RWPE2 (cell line): ENCODE measurements at regions not wholly inside any gene's neighbourhood (a gene's known extent, or its start where the extent isn't known, plus 50 kb on each side); places are given as distances from the start of the nearest gene placed in this dataset.
A peak's percentile ranks its signal among the peaks of the same experiment; 100 is the strongest.

Experiments
- ATAC-seq: fragments of 200-7000 bp; cut with Tn5 transposase; 3 replicates; pipeline ENCODE4 v1.9.1; 2021; ENCODE audit warnings: low read depth
- DNase-seq: peaks from one replicate; pipeline ENCODE4 v3.0.0-alpha.2; 2020; ENCODE audit warnings: low spot score
- H3K27ac ChIP-seq: fragments of 450-650 bp; 2 replicates; pipeline ENCODE4 v1.5.1; 2017; ENCODE audit warnings: mild to moderate bottlenecking; ENCODE audit not compliant: poor library complexity, severe bottlenecking
- H3K27me3 ChIP-seq: fragments of 250-450 bp; sonication (Bioruptor Pico); 2 replicates; pipeline ENCODE4 v1.5.1; 2021; ENCODE audit warnings: mild to moderate bottlenecking, moderate library complexity; ENCODE audit not compliant: insufficient read depth, poor library complexity, severe bottlenecking
- H3K36me3 ChIP-seq: fragments of 250-450 bp; sonication (Bioruptor Pico); 2 replicates; pipeline ENCODE4 v1.5.1; 2020; ENCODE audit warnings: low read depth, mild to moderate bottlenecking, moderate library complexity
- H3K4me1 ChIP-seq: fragments of 250-450 bp; sonication (Bioruptor Pico); 2 replicates; pipeline ENCODE4 v1.5.1; 2021; ENCODE audit warnings: mild to moderate bottlenecking, moderate library complexity; ENCODE audit not compliant: insufficient read depth, poor library complexity, severe bottlenecking
- H3K4me3 ChIP-seq: fragments of 250-450 bp; sonication (Bioruptor Pico); 2 replicates; pipeline ENCODE4 v1.5.1; 2021; ENCODE audit warnings: mild to moderate bottlenecking, moderate library complexity; ENCODE audit not compliant: severe bottlenecking
- H3K9me3 ChIP-seq: fragments of 250-450 bp; sonication (Bioruptor Pico); 2 replicates; pipeline ENCODE4 v1.5.1; 2021; ENCODE audit warnings: mild to moderate bottlenecking, moderate library complexity; ENCODE audit not compliant: severe bottlenecking
- TF ChIP-seq, protein P1 (sequence below): fragments of 450-650 bp; IDR thresholded peaks from one replicate; pipeline ENCODE4 v1.5.1; 2017; ENCODE audit warnings: mild to moderate bottlenecking, moderate library complexity; ENCODE audit not compliant: poor library complexity, severe bottlenecking

DNA sequence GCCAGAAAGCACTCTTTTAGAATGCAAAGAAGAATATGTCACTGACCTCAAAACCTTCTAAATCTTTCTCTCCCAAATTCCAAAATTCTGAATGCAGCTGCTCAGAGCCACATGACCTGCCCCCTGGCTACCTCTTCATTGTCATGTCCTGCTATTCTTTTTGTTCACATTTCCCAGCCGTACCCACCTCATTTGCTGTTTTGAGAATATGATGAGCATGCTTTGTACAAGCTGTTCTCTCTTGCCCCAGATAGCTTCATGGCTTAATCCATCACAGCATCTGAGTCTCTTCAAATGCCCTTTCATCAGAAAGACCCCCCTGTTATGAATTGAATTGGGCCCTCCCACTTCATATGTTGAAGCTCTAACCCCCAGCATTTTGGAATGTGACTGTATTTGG lies 214.3 kb downstream of the KCNS3 start:
- no peak for ATAC-seq
- no peak overlapping the region for H3K4me3 ChIP-seq
- no peaks in the 10 kb centered on the region for H3K4me1 ChIP-seq
- TF ChIP-seq, protein P1, sequence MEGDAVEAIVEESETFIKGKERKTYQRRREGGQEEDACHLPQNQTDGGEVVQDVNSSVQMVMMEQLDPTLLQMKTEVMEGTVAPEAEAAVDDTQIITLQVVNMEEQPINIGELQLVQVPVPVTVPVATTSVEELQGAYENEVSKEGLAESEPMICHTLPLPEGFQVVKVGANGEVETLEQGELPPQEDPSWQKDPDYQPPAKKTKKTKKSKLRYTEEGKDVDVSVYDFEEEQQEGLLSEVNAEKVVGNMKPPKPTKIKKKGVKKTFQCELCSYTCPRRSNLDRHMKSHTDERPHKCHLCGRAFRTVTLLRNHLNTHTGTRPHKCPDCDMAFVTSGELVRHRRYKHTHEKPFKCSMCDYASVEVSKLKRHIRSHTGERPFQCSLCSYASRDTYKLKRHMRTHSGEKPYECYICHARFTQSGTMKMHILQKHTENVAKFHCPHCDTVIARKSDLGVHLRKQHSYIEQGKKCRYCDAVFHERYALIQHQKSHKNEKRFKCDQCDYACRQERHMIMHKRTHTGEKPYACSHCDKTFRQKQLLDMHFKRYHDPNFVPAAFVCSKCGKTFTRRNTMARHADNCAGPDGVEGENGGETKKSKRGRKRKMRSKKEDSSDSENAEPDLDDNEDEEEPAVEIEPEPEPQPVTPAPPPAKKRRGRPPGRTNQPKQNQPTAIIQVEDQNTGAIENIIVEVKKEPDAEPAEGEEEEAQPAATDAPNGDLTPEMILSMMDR, result no peak
- H3K9me3 ChIP-seq, result no peaks in the 10 kb centered on the region
- no peaks in the 10 kb centered on the region for H3K27me3 ChIP-seq
- no peak for DNase-seq
- H3K27ac ChIP-seq, result no peak overlapping the region
- no peaks in the 10 kb centered on the region for H3K36me3 ChIP-seq

DNA sequence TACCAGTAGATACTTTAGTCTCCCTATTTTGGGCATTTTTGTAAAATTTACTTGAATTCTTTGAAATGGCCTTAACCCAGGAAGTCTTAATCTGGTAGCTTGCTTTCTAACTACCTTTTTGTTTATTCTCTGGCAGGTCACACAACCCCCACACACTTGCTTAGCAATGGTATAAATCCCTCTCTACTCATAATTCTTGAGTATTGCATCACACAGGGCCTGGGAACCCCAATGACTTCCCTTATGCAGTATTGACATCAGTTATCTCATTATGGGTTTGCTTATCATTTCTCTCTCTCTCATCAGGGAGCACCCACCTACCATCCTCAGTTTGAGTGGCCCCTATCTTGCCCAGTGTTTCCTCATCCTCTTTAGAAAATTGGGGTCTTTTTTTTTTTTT lies 207.1 kb downstream of the KCNS3 start:
- Histone ChIP-seq H3K4me3 (no peak overlapping the region), H3K27ac (no peak overlapping the region), H3K4me1 (no peaks in the 10 kb centered on the region), H3K36me3 (no peaks in the 10 kb centered on the region), H3K9me3 (no peaks in the 10 kb centered on the region), H3K27me3 (no peaks in the 10 kb centered on the region)
- DNase-seq (no peak), ATAC-seq (no peak)
- TF ChIP-seq, protein P1, result no peak

DNA sequence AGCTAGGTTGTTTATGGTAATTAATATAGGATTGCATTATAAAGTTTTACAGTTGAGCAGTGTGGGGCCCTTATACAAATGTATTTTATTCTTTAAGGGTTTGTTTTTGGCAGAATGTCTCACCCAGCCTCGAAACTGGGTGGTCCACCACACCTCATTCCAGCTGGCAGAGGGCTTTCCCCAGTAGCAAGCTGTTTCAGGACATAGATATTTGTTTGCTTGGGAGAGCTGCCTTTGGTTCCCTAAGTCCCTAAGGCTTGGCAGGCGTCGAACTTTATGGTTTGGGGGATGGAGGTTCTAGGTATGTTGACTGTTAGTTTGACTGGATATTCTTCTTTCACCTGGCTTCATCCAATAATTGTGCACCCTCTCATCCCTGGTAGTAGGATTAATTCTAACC lies 205.9 kb downstream of the KCNS3 start:
- DNase-seq (no peak), ATAC-seq (no peak)
- Histone ChIP-seq H3K27ac (no peak overlapping the region), H3K27me3 (no peaks in the 10 kb centered on the region), H3K4me1 (no peaks in the 10 kb centered on the region), H3K4me3 (no peak overlapping the region), H3K36me3 (no peaks in the 10 kb centered on the region), H3K9me3 (no peaks in the 10 kb centered on the region)
- TF ChIP-seq, protein P1, result no peak

DNA sequence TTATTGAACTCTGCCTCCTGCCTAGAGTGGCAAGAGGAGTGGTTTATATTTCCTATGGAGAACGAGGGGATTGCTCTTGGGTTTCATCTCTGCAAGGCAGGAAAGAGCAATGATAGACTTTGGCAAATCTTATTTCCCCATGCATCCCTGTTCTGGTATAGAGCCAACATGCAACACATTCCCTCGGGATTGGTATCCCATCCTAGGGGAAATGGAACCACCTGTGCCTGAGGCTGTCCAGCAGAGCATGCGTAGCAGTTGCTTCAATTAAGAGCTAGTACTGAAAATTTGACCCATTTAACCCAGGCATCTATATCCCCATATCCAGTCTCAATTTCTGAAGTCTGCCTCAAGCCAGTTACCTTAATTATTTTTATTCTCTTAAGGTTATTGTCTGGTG lies 205.3 kb downstream of the KCNS3 start:
- H3K27me3 ChIP-seq, result no peaks in the 10 kb centered on the region
- ATAC-seq, result no peak
- TF ChIP-seq, protein P1, result no peak

DNA sequence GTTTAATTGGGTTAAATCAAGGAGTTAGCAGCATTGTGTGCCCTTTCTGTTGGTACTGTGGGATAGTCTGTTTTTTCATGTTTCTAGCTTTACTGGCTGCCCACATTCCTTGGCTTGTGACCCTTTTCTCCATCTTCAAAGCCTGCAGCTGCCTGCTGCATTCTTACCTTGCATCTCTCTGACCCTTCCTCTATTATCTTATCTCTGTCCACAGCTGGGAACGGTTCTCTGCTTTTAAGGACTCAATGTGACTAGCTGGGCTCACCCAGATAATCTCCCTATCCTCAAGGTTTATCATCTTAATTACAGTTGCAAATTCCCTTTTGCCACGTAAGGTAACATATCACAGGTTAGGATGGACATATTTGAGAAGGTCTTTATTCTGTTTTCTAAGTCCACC lies 199.7 kb downstream of the KCNS3 start:
- Histone ChIP-seq H3K9me3 (no peaks in the 10 kb centered on the region), H3K4me1 (peaks cover 7% of the 10 kb centered on the region), H3K4me3 (no peak overlapping the region), H3K36me3 (no peaks in the 10 kb centered on the region), H3K27me3 (no peaks in the 10 kb centered on the region), H3K27ac (peak overlapping the region; percentile 41)
- DNase-seq, result no peak
- TF ChIP-seq, protein P1, result no peak
- no peak for ATAC-seq

More for the DNA sequence above, 205.3 kb downstream of the KCNS3 start:
- no peak overlapping the region for H3K27ac ChIP-seq
- H3K36me3 ChIP-seq, result no peaks in the 10 kb centered on the region
- H3K4me1 ChIP-seq, result no peaks in the 10 kb centered on the region
- H3K4me3 ChIP-seq, result no peak overlapping the region
- DNase-seq, result no peak
- H3K9me3 ChIP-seq, result no peaks in the 10 kb centered on the region
